Fibroblast of pulmonary artery (primary cell): ENCODE measurements at regions not wholly inside any gene's neighbourhood (a gene's known extent, or its start where the extent isn't known, plus 50 kb on each side); places are given as distances from the start of the nearest gene placed in this dataset.

Experiments used
- DNase-seq: peaks from one replicate; pipeline ENCODE4 v3.0.0-alpha.2; 2010; ENCODE audit warnings: low read depth
- H3K4me3 ChIP-seq: replicated peaks from 2 replicates; pipeline ENCODE4 v1.5.1; 2011; ENCODE audit warnings: low read depth, mild to moderate bottlenecking, control low read depth, low read length, moderate library complexity
- CTCF ChIP-seq: IDR thresholded peaks from 2 replicates; pipeline ENCODE4 v1.5.1; 2011; ENCODE audit warnings: mild to moderate bottlenecking, control low read depth, low read length, inconsistent platforms; ENCODE audit errors: missing control alignments

- no peak for TF ChIP-seq CTCF
- no peak for DNase-seq
- no peak overlapping the region for H3K4me3 ChIP-seq
Measured at GRCh38 chr20:40583205-40583604, 105.8 kb downstream of the MAFB start.

- no peak for DNase-seq
- no peak for TF ChIP-seq CTCF
- no peak overlapping the region for H3K4me3 ChIP-seq
Measured at GRCh38 chr20:40582531-40582930, 106.5 kb downstream of the MAFB start.

- no peak overlapping the region for H3K4me3 ChIP-seq
- no peak for DNase-seq
- no peak for TF ChIP-seq CTCF
Measured at GRCh38 chr20:40579701-40580100, 109.3 kb downstream of the MAFB start.

GRCh38 chr20:40578961-40579360, 110.1 kb downstream of the MAFB start:
- TF ChIP-seq CTCF = no peak
- DNase-seq = no peak
- H3K4me3 ChIP-seq = no peak overlapping the region

GRCh38 chr20:40575851-40576250, 113.2 kb downstream of the MAFB start:
- no peak overlapping the region for H3K4me3 ChIP-seq
- no peak for DNase-seq
- TF ChIP-seq CTCF = no peak

- no peak for DNase-seq
- H3K4me3 ChIP-seq = no peak overlapping the region
- no peak for TF ChIP-seq CTCF
Measured at GRCh38 chr20:40572251-40572650, 116.8 kb downstream of the MAFB start.

GRCh38 chr20:40571639-40572038, 117.4 kb downstream of the MAFB start:
- TF ChIP-seq CTCF = no peak
- DNase-seq = no peak
- no peak overlapping the region for H3K4me3 ChIP-seq
